ENCODE measurements at regions not wholly inside any gene's neighbourhood (a gene's known extent, or its start where the extent isn't known, plus 50 kb on each side); places are given as distances from the start of the nearest gene placed in this dataset.
"Not testable (repeated sequence)": the region's sequence is repeated elsewhere in the genome, so short reads cannot be mapped to it uniquely, and the experiment has no call there.

- H3K36me3 Mint-ChIP-seq; H3K4me3 Mint-ChIP-seq; DNase-seq; H3K27ac Mint-ChIP-seq; H3K4me1 Mint-ChIP-seq; H3K9me3 Mint-ChIP-seq; ATAC-seq (ENCODE audit: low read depth in 2 of 2): not testable (repeated sequence)
- peaks cover 5 to 37% (median 11%) of the 10 kb centered on the region in 3 donors for H3K27me3 Mint-ChIP-seq
Observed at GRCh38 chr4:8959471-8959870, 87.8 kb upstream of the HMX1 start.

- H3K27me3 Mint-ChIP-seq = peaks cover 0 to 11% (median 10%) of the 10 kb centered on the region in 3 donors
- not testable (repeated sequence) for DNase-seq; ATAC-seq (ENCODE audit: low read depth in 2 of 2); H3K27ac Mint-ChIP-seq; H3K4me1 Mint-ChIP-seq; H3K36me3 Mint-ChIP-seq; H3K4me3 Mint-ChIP-seq
- H3K9me3 Mint-ChIP-seq = peaks cover 0 to 14% (median 5%) of the 10 kb centered on the region in 7 donors
Observed at GRCh38 chr4:8954001-8954400, 82.4 kb upstream of the HMX1 start.

GRCh38 chr4:8952791-8953190, 81.2 kb upstream of the HMX1 start:
- H3K4me3 Mint-ChIP-seq; H3K36me3 Mint-ChIP-seq; H3K27me3 Mint-ChIP-seq; ATAC-seq (ENCODE audit: low read depth in 2 of 2); H3K4me1 Mint-ChIP-seq; H3K27ac Mint-ChIP-seq; DNase-seq: not testable (repeated sequence)
- peaks cover 0 to 14% (median 5%) of the 10 kb centered on the region in 7 donors for H3K9me3 Mint-ChIP-seq

- not testable (repeated sequence) for H3K27ac Mint-ChIP-seq; H3K27me3 Mint-ChIP-seq; DNase-seq; H3K4me1 Mint-ChIP-seq; ATAC-seq (ENCODE audit: low read depth in 2 of 2); H3K4me3 Mint-ChIP-seq; H3K36me3 Mint-ChIP-seq
- peaks cover 0 to 12% (median 5%) of the 10 kb centered on the region in 7 donors for H3K9me3 Mint-ChIP-seq
Observed at GRCh38 chr4:8952109-8952508, 80.5 kb upstream of the HMX1 start.

- H3K4me1 Mint-ChIP-seq; H3K9me3 Mint-ChIP-seq; H3K27ac Mint-ChIP-seq; DNase-seq; H3K4me3 Mint-ChIP-seq; ATAC-seq (ENCODE audit: low read depth in 2 of 2); H3K36me3 Mint-ChIP-seq; H3K27me3 Mint-ChIP-seq: not testable (repeated sequence)
Observed at GRCh38 chr4:8945506-8945905, 73.9 kb upstream of the HMX1 start.

GRCh38 chr4:8943367-8943766, 71.7 kb upstream of the HMX1 start:
- H3K27me3 Mint-ChIP-seq; ATAC-seq (ENCODE audit: low read depth in 2 of 2); H3K4me3 Mint-ChIP-seq; DNase-seq; H3K9me3 Mint-ChIP-seq; H3K27ac Mint-ChIP-seq; H3K36me3 Mint-ChIP-seq; H3K4me1 Mint-ChIP-seq: not testable (repeated sequence)

- not testable (repeated sequence) for ATAC-seq (ENCODE audit: low read depth in 2 of 2); H3K27ac Mint-ChIP-seq; H3K36me3 Mint-ChIP-seq; DNase-seq; H3K4me3 Mint-ChIP-seq; H3K4me1 Mint-ChIP-seq; H3K9me3 Mint-ChIP-seq
- H3K27me3 Mint-ChIP-seq = peaks cover 0 to 11% (median 4%) of the 10 kb centered on the region in 3 donors
Observed at GRCh38 chr4:8942088-8942487, 70.4 kb upstream of the HMX1 start.

GRCh38 chr4:8941492-8941805, 69.8 kb upstream of the HMX1 start:
- H3K4me1 Mint-ChIP-seq; DNase-seq; H3K36me3 Mint-ChIP-seq; H3K9me3 Mint-ChIP-seq; H3K4me3 Mint-ChIP-seq; ATAC-seq (ENCODE audit: low read depth in 2 of 2); H3K27ac Mint-ChIP-seq: not testable (repeated sequence)
- H3K27me3 Mint-ChIP-seq = peaks cover 0 to 11% (median 4%) of the 10 kb centered on the region in 3 donors

- Mint-ChIP-seq H3K27me3 (peaks cover 0 to 11% (median 4%) of the 10 kb centered on the region in 3 donors), H3K4me3 (no peak overlapping the region), H3K9me3 (peaks cover 0 to 6% (median 1%) of the 10 kb centered on the region in 7 donors), H3K27ac (no peak overlapping the region), H3K36me3 (no peaks in the 10 kb centered on the region), H3K4me1 (peaks cover 0 to 3% (median 0%) of the 10 kb centered on the region in 3 donors)
- ATAC-seq (ENCODE audit: low read depth in 2 of 2) = no peak
- DNase-seq = no peak
Observed at GRCh38 chr4:8940792-8941491, 69.3 kb upstream of the HMX1 start.

GRCh38 chr4:8939840-8940742, 68.5 kb upstream of the HMX1 start:
- Mint-ChIP-seq H3K4me3 (peak overlapping the region in 1 of 8 donors; percentile 71), H3K4me1 (peaks cover 0 to 3% (median 0%) of the 10 kb centered on the region in 3 donors), H3K27ac (no peak overlapping the region), H3K9me3 (peaks cover 0 to 11% (median 0%) of the 10 kb centered on the region in 7 donors), H3K36me3 (no peaks in the 10 kb centered on the region), H3K27me3 (peaks cover 0 to 11% (median 4%) of the 10 kb centered on the region in 3 donors)
- DNase-seq (no peak), ATAC-seq (ENCODE audit: low read depth in 2 of 2) (no peak)

GRCh38 chr4:8939160-8939839, 67.7 kb upstream of the HMX1 start:
- ATAC-seq (ENCODE audit: low read depth in 2 of 2) = no peak
- H3K27me3 Mint-ChIP-seq = peaks cover 0 to 11% (median 4%) of the 10 kb centered on the region in 3 donors
- DNase-seq = no peak
- H3K9me3 Mint-ChIP-seq = peaks cover 0 to 17% (median 4%) of the 10 kb centered on the region in 7 donors
- peak overlapping the region in 1 of 8 donors; percentile 33 for H3K4me3 Mint-ChIP-seq
- peaks cover 0 to 3% (median 0%) of the 10 kb centered on the region in 3 donors for H3K4me1 Mint-ChIP-seq
- H3K36me3 Mint-ChIP-seq = no peaks in the 10 kb centered on the region
- H3K27ac Mint-ChIP-seq = no peak overlapping the region

GRCh38 chr4:8938623-8939022, 67.0 kb upstream of the HMX1 start:
- DNase-seq (no peak), ATAC-seq (ENCODE audit: low read depth in 2 of 2) (no peak)
- Mint-ChIP-seq H3K4me1 (peaks cover 0 to 3% (median 0%) of the 10 kb centered on the region in 3 donors), H3K36me3 (no peaks in the 10 kb centered on the region), H3K9me3 (peaks cover 0 to 24% (median 6%) of the 10 kb centered on the region in 7 donors), H3K27ac (no peak overlapping the region), H3K4me3 (no peak overlapping the region), H3K27me3 (peaks cover 0 to 17% (median 4%) of the 10 kb centered on the region in 3 donors)

- H3K27me3 Mint-ChIP-seq = peaks cover 0 to 17% (median 4%) of the 10 kb centered on the region in 3 donors
- DNase-seq (no peak), ATAC-seq (ENCODE audit: low read depth in 2 of 2) (no peak)
- no peak overlapping the region for H3K27ac Mint-ChIP-seq
- H3K9me3 Mint-ChIP-seq = peaks cover 0 to 28% (median 7%) of the 10 kb centered on the region in 7 donors
- no peaks in the 10 kb centered on the region for H3K36me3 Mint-ChIP-seq
- no peak overlapping the region for H3K4me3 Mint-ChIP-seq
- peaks cover 0 to 3% (median 0%) of the 10 kb centered on the region in 3 donors for H3K4me1 Mint-ChIP-seq
Observed at GRCh38 chr4:8938137-8938536, 66.5 kb upstream of the HMX1 start.
